ENCODE measurements at regions not wholly inside any gene's neighbourhood (a gene's known extent, or its start where the extent isn't known, plus 50 kb on each side); places are given as distances from the start of the nearest gene placed in this dataset.

GRCh38 chr4:29718136-29718535, 1002.0 kb upstream of the PCDH7 start:
- TF ChIP-seq, protein P1, sequence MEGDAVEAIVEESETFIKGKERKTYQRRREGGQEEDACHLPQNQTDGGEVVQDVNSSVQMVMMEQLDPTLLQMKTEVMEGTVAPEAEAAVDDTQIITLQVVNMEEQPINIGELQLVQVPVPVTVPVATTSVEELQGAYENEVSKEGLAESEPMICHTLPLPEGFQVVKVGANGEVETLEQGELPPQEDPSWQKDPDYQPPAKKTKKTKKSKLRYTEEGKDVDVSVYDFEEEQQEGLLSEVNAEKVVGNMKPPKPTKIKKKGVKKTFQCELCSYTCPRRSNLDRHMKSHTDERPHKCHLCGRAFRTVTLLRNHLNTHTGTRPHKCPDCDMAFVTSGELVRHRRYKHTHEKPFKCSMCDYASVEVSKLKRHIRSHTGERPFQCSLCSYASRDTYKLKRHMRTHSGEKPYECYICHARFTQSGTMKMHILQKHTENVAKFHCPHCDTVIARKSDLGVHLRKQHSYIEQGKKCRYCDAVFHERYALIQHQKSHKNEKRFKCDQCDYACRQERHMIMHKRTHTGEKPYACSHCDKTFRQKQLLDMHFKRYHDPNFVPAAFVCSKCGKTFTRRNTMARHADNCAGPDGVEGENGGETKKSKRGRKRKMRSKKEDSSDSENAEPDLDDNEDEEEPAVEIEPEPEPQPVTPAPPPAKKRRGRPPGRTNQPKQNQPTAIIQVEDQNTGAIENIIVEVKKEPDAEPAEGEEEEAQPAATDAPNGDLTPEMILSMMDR (IDR thresholded peaks at IDR 0.05; ENCODE audit: low read length), result no peak
- no peak for TF ChIP-seq EZH2 (IDR thresholded peaks at IDR 0.05; ENCODE audit: borderline replicate concordance, low read length)
